ENCODE measurements at regions not wholly inside any gene's neighbourhood (a gene's known extent, or its start where the extent isn't known, plus 50 kb on each side); places are given as distances from the start of the nearest gene placed in this dataset.

GRCh38 chr3:99006686-99007085 lies 105.2 kb upstream of the DCBLD2 start:
- Histone ChIP-seq H3K36me3 (ENCODE audit: control insufficient read depth, insufficient read depth, low read length) (no peaks in the 10 kb centered on the region), H3K9me3 (no peaks in the 10 kb centered on the region), H3K27me3 (replicated peaks; ENCODE audit: control insufficient read depth, insufficient read depth, low read length) (no peaks in the 10 kb centered on the region), H3K4me3 (ENCODE audit: low read depth, low read length) (no peak overlapping the region), H3K4me1 (no peaks in the 10 kb centered on the region)
- TF ChIP-seq CTCF (IDR thresholded peaks at IDR 0.05; ENCODE audit: insufficient read depth in 1 of 2, low read depth in 1 of 2, low read length in 1 of 2, severe bottlenecking in 1 of 2, unreplicated experiment in 1 of 2), result no peak
- intact Hi-C loops (cut with micrococcal nuclease; ENCODE audit: unreplicated experiment), result no loop called here
- Mint-ChIP-seq H3K27me3 (ENCODE audit: insufficient read depth, unreplicated experiment) (peaks cover 11% of the 10 kb centered on the region), H3K27ac (ENCODE audit: unreplicated experiment) (no peak overlapping the region), H3K4me3 (ENCODE audit: unreplicated experiment) (no peak overlapping the region), H3K9me3 (ENCODE audit: unreplicated experiment) (no peaks in the 10 kb centered on the region), H3K36me3 (ENCODE audit: insufficient read depth, unreplicated experiment) (no peaks in the 10 kb centered on the region), H3K4me1 (ENCODE audit: low read depth, unreplicated experiment) (no peaks in the 10 kb centered on the region)
- BruUV-seq (replicated peaks), result no TSS peak
- no peak for DNase-seq
- ChIA-PET POLR2A (no interaction called here), CTCF (no interaction called here)

GRCh38 chr3:98999675-99000074 lies 98.2 kb upstream of the DCBLD2 start:
- Histone ChIP-seq H3K27me3 (replicated peaks; ENCODE audit: control insufficient read depth, insufficient read depth, low read length) (no peaks in the 10 kb centered on the region), H3K9me3 (no peaks in the 10 kb centered on the region), H3K4me3 (ENCODE audit: low read depth, low read length) (no peak overlapping the region), H3K4me1 (no peaks in the 10 kb centered on the region), H3K36me3 (ENCODE audit: control insufficient read depth, insufficient read depth, low read length) (no peaks in the 10 kb centered on the region)
- H3K4me3 Mint-ChIP-seq (ENCODE audit: unreplicated experiment), result no peak overlapping the region
- H3K27ac Mint-ChIP-seq (ENCODE audit: unreplicated experiment), result no peak overlapping the region
- DNase-seq, result no peak
- no peak for TF ChIP-seq CTCF (IDR thresholded peaks at IDR 0.05; ENCODE audit: insufficient read depth in 1 of 2, low read depth in 1 of 2, low read length in 1 of 2, severe bottlenecking in 1 of 2, unreplicated experiment in 1 of 2)
- H3K27me3 Mint-ChIP-seq (ENCODE audit: insufficient read depth, unreplicated experiment), result peaks cover 10% of the 10 kb centered on the region
- intact Hi-C loops (cut with micrococcal nuclease; ENCODE audit: unreplicated experiment), result loop anchor here (10.0 kb wide), 1 partner anchor 275 kb away; no protein-coding TSS in a partner anchor
- CTCF ChIA-PET, result no interaction called here
- no peaks in the 10 kb centered on the region for H3K36me3 Mint-ChIP-seq (ENCODE audit: insufficient read depth, unreplicated experiment)
- no peaks in the 10 kb centered on the region for H3K4me1 Mint-ChIP-seq (ENCODE audit: low read depth, unreplicated experiment)
- POLR2A ChIA-PET, result no interaction called here
- no peaks in the 10 kb centered on the region for H3K9me3 Mint-ChIP-seq (ENCODE audit: unreplicated experiment)
- no TSS peak for BruUV-seq (replicated peaks)

GRCh38 chr3:98994128-98994762 lies 92.8 kb upstream of the DCBLD2 start:
- no TSS peak for BruUV-seq (replicated peaks)
- no peaks in the 10 kb centered on the region for H3K9me3 Mint-ChIP-seq (ENCODE audit: unreplicated experiment)

More at GRCh38 chr3:98994128-98994762, 92.8 kb upstream of the DCBLD2 start:
- peak; percentile 51 to 60 for TF ChIP-seq CTCF (IDR thresholded peaks at IDR 0.05; ENCODE audit: insufficient read depth in 1 of 2, low read depth in 1 of 2, low read length in 1 of 2, severe bottlenecking in 1 of 2, unreplicated experiment in 1 of 2)
- Histone ChIP-seq H3K36me3 (ENCODE audit: control insufficient read depth, insufficient read depth, low read length) (no peaks in the 10 kb centered on the region), H3K4me1 (no peaks in the 10 kb centered on the region), H3K9me3 (no peaks in the 10 kb centered on the region), H3K4me3 (ENCODE audit: low read depth, low read length) (no peak overlapping the region), H3K27me3 (replicated peaks; ENCODE audit: control insufficient read depth, insufficient read depth, low read length) (no peaks in the 10 kb centered on the region)
- CTCF ChIA-PET, result interaction anchor here (1.0 to 2.5 kb wide), 6 partner anchors 10 to 179 kb away, joined by 3 to 46 read pairs (median 16); partner anchors contain the start of gene DCBLD2
- Mint-ChIP-seq H3K27me3 (ENCODE audit: insufficient read depth, unreplicated experiment) (peaks cover 7% of the 10 kb centered on the region), H3K27ac (ENCODE audit: unreplicated experiment) (no peak overlapping the region), H3K4me1 (ENCODE audit: low read depth, unreplicated experiment) (no peaks in the 10 kb centered on the region), H3K36me3 (ENCODE audit: insufficient read depth, unreplicated experiment) (no peaks in the 10 kb centered on the region), H3K4me3 (ENCODE audit: unreplicated experiment) (no peak overlapping the region)
- POLR2A ChIA-PET, result no interaction called here
- intact Hi-C loops (cut with micrococcal nuclease; ENCODE audit: unreplicated experiment), result loop anchor here (1.0 to 10.0 kb wide), 3 partner anchors 177 to 391 kb away; no protein-coding TSS in a partner anchor
- peak in 1 of 2 experiments; percentile 17 for DNase-seq

All from Caco-2 (cell line).